GM23338 (cell line): ENCODE measurements at regions not wholly inside any gene's neighbourhood (a gene's known extent, or its start where the extent isn't known, plus 50 kb on each side); places are given as distances from the start of the nearest gene placed in this dataset.

ENCODE experiments used
- ATAC-seq: fragments of 200-7000 bp; cut with Tn5 transposase; 3 replicates; pipeline ENCODE4 v1.9.1; 2020
- DNase-seq: peaks from one replicate; pipeline ENCODE4 v3.0.0-alpha.2; 2015; ENCODE audit warnings: low spot score
- H2AFZ ChIP-seq: fragments of 200-600 bp; sonication (generic); 2 replicates; pipeline ENCODE4 v1.8.0; 2016; ENCODE audit warnings: antibody characterized with exemption, mild to moderate bottlenecking, moderate library complexity
- H3F3A ChIP-seq: fragments of 200-600 bp; sonication (generic); replicated peaks from 2 replicates; pipeline ENCODE4 v1.8.0; 2017; ENCODE audit warnings: antibody characterized with exemption, mixed run types, low read depth
- H3K27ac ChIP-seq: fragments of 200-600 bp; sonication (generic); 2 replicates; pipeline ENCODE4 v1.6.1; 2016; ENCODE audit warnings: low read depth
- H3K27me3 ChIP-seq: fragments of 200-600 bp; sonication (generic); 2 replicates; pipeline ENCODE4 v1.8.0; 2016; ENCODE audit warnings: mild to moderate bottlenecking, mixed run types, moderate library complexity; ENCODE audit not compliant: insufficient read depth
- H3K36me3 ChIP-seq: fragments of 200-600 bp; sonication (generic); 2 replicates; pipeline ENCODE4 v1.8.0; 2016; ENCODE audit warnings: mild to moderate bottlenecking; ENCODE audit not compliant: insufficient read depth
- H3K4me1 ChIP-seq: fragments of 200-600 bp; sonication (generic); 2 replicates; pipeline ENCODE4 v1.8.0; 2016; ENCODE audit warnings: mild to moderate bottlenecking, moderate library complexity; ENCODE audit not compliant: insufficient read depth
- H3K4me2 ChIP-seq: fragments of 200-600 bp; sonication (generic); 2 replicates; pipeline ENCODE4 v1.7.1; 2017; ENCODE audit warnings: mixed run types
- H3K4me3 ChIP-seq: fragments of 200-600 bp; sonication (generic); 2 replicates; pipeline ENCODE4 v1.6.1; 2016; ENCODE audit warnings: mixed run types
- H3K79me2 ChIP-seq: fragments of 200-600 bp; sonication (generic); replicated peaks from 2 replicates; pipeline ENCODE4 v1.8.0; 2017; ENCODE audit warnings: mild to moderate bottlenecking; ENCODE audit not compliant: insufficient read depth
- H3K9me2 ChIP-seq: fragments of 200-600 bp; sonication (generic); 2 replicates; pipeline ENCODE4 v1.8.0; 2017; ENCODE audit not compliant: insufficient read depth
- H4K20me1 ChIP-seq: fragments of 200-600 bp; sonication (generic); replicated peaks from 2 replicates; pipeline ENCODE4 v1.8.0; 2017; ENCODE audit warnings: mild to moderate bottlenecking; ENCODE audit not compliant: insufficient read depth
- H3K27ac Mint-ChIP-seq: 2 replicates; pipeline ENCODE4 v1.8.0; 2020; ENCODE audit warnings: inconsistent platforms, mild to moderate bottlenecking, moderate library complexity, mixed read lengths
- H3K27me3 Mint-ChIP-seq: 3 replicates; pipeline ENCODE4 v1.8.0; 2022; ENCODE audit warnings: low read depth, mild to moderate bottlenecking, moderate library complexity, mixed read lengths, inconsistent platforms; ENCODE audit not compliant: insufficient read depth, poor library complexity
- H3K36me3 Mint-ChIP-seq: 3 replicates; pipeline ENCODE4 v1.8.0; 2021; ENCODE audit warnings: low read depth, mild to moderate bottlenecking, inconsistent platforms, moderate library complexity, mixed read lengths
- H3K4me1 Mint-ChIP-seq: 3 replicates; pipeline ENCODE4 v1.8.0; 2020; ENCODE audit warnings: mild to moderate bottlenecking, inconsistent platforms, mixed read lengths
- H3K4me3 Mint-ChIP-seq: 3 replicates; pipeline ENCODE4 v1.8.0; 2021; ENCODE audit warnings: moderate library complexity, mild to moderate bottlenecking, inconsistent platforms, mixed read lengths
- H3K9me3 Mint-ChIP-seq: 3 replicates; pipeline ENCODE4 v1.8.0; 2020; ENCODE audit warnings: moderate library complexity, mild to moderate bottlenecking, inconsistent platforms, mixed read lengths
- CREB1 ChIP-seq: fragments of 250-450 bp; sonication (Bioruptor Pico); IDR thresholded peaks from 2 replicates; pipeline ENCODE4 v1.5.0; 2020; ENCODE audit warnings: low read depth, mild to moderate bottlenecking, moderate library complexity
- CTCF ChIP-seq, 2 experiments: fragments of 200-600 bp in 1 of 2; sonication (generic) in 1 of 2; conservative IDR thresholded peaks; 2 replicates each; pipeline versions ENCODE4 v1.5.1 to v1.6.1; 2016 to 2017; ENCODE audit warnings: antibody characterized with exemption in 2 of 2, low read depth in 2 of 2, mild to moderate bottlenecking in 2 of 2, moderate library complexity in 1 of 2
- ETS1 ChIP-seq: IDR thresholded peaks from 2 replicates; pipeline ENCODE4 v1.6.1; 2016; ENCODE audit warnings: antibody characterized with exemption
- EZH2 ChIP-seq: fragments of 200-600 bp; sonication (generic); IDR thresholded peaks from one replicate; pipeline ENCODE4 v1.8.0; 2017; ENCODE audit warnings: antibody characterized with exemption, mild to moderate bottlenecking, low read depth; ENCODE audit not compliant: unreplicated experiment
- EZH2phosphoT487 ChIP-seq: fragments of 200-600 bp; sonication (generic); IDR thresholded peaks from one replicate; pipeline ENCODE4 v1.8.1; 2018; ENCODE audit warnings: antibody characterized with exemption; ENCODE audit not compliant: unreplicated experiment
- JUNB ChIP-seq: IDR thresholded peaks from one replicate; pipeline ENCODE4 v1.6.1; 2016; ENCODE audit warnings: antibody characterized with exemption; ENCODE audit not compliant: unreplicated experiment
- NANOG ChIP-seq: IDR thresholded peaks from 2 replicates; pipeline ENCODE4 v1.6.1; 2016; ENCODE audit warnings: antibody characterized with exemption, borderline replicate concordance
- POLR2AphosphoS5 ChIP-seq: IDR thresholded peaks from 2 replicates; pipeline ENCODE4 v1.6.1; 2016; ENCODE audit warnings: antibody characterized with exemption, low read depth
- STAT1 ChIP-seq: IDR thresholded peaks from one replicate; pipeline ENCODE4 v1.6.1; 2016; ENCODE audit warnings: antibody characterized with exemption; ENCODE audit not compliant: unreplicated experiment
- ZNF114 ChIP-seq: fragments of 250-450 bp; sonication (Bioruptor Pico); IDR thresholded peaks from 2 replicates; pipeline ENCODE4 v1.5.0; 2020; ENCODE audit warnings: mild to moderate bottlenecking, moderate library complexity
- ZNF331 ChIP-seq: fragments of 250-450 bp; sonication (Bioruptor Pico); IDR thresholded peaks from 2 replicates; pipeline ENCODE4 v1.5.0; 2020; ENCODE audit warnings: low read depth, mild to moderate bottlenecking, moderate library complexity
- ZNF462 ChIP-seq: fragments of 250-450 bp; sonication (Bioruptor Pico); IDR thresholded peaks from 2 replicates; pipeline ENCODE4 v1.5.0; 2020; ENCODE audit warnings: mild to moderate bottlenecking, moderate library complexity

- Mint-ChIP-seq H3K27me3 (peaks cover 5% of the 10 kb centered on the region), H3K4me1 (peaks cover 11% of the 10 kb centered on the region), H3K9me3 (no peaks in the 10 kb centered on the region), H3K36me3 (no peaks in the 10 kb centered on the region), H3K4me3 (no peak overlapping the region), H3K27ac (0 out of 2 replicates have a peak overlapping the region, but pooled peaks have one; percentile 2)
- peak; percentile 97 for ATAC-seq
- H3F3A ChIP-seq = no peaks in the 10 kb centered on the region
- no peaks in the 10 kb centered on the region for H4K20me1 ChIP-seq
- no peaks in the 10 kb centered on the region for H3K36me3 ChIP-seq
- no peak overlapping the region for H3K4me3 ChIP-seq
- no peaks in the 10 kb centered on the region for H3K79me2 ChIP-seq
- H3K9me2 ChIP-seq = no peaks in the 10 kb centered on the region
- H3K27me3 ChIP-seq = no peaks in the 10 kb centered on the region
- no peak for TF ChIP-seq ZNF114 (CRISPR knock-in tag)
- no peak for TF ChIP-seq POLR2AphosphoS5
- TF ChIP-seq CTCF (conservative IDR thresholded peaks at IDR 0.05; ENCODE audit: low read depth in 2 of 2) = peak; percentile 74 to 93
- H3K4me1 ChIP-seq = 0 out of 2 replicates have a peak, but pooled peaks cover 3% of the 10 kb centered on the region
- peak; percentile 81 for DNase-seq
- H3K27ac ChIP-seq = no peak overlapping the region
- H2AFZ ChIP-seq = peak overlapping the region; percentile 85
- no peak overlapping the region for H3K4me2 ChIP-seq
Measured at GRCh38 chr2:228689053-228689452, 507.6 kb upstream of the SPHKAP start.

GRCh38 chr2:228688007-228688645 lies 506.6 kb upstream of the SPHKAP start:
- Histone ChIP-seq H3F3A (no peaks in the 10 kb centered on the region), H4K20me1 (no peaks in the 10 kb centered on the region), H3K4me1 (0 out of 2 replicates have a peak, but pooled peaks cover 3% of the 10 kb centered on the region), H2AFZ (peak overlapping the region; percentile 85), H3K9me2 (no peaks in the 10 kb centered on the region), H3K36me3 (no peaks in the 10 kb centered on the region), H3K79me2 (no peaks in the 10 kb centered on the region), H3K4me3 (no peak overlapping the region), H3K27ac (no peak overlapping the region), H3K27me3 (no peaks in the 10 kb centered on the region), H3K4me2 (no peak overlapping the region)
- Mint-ChIP-seq H3K4me1 (peaks cover 11% of the 10 kb centered on the region), H3K36me3 (no peaks in the 10 kb centered on the region), H3K9me3 (no peaks in the 10 kb centered on the region), H3K4me3 (no peak overlapping the region), H3K27me3 (peaks cover 5% of the 10 kb centered on the region), H3K27ac (0 out of 2 replicates have a peak overlapping the region, but pooled peaks have one; percentile 2)
- no peak for ATAC-seq
- no peak for DNase-seq
- no peak for TF ChIP-seq CREB1 (CRISPR knock-in tag)
- TF ChIP-seq JUNB = no peak
- TF ChIP-seq NANOG = no peak
- no peak for TF ChIP-seq ETS1
- TF ChIP-seq STAT1 = no peak
- no peak for TF ChIP-seq POLR2AphosphoS5
- TF ChIP-seq EZH2phosphoT487 = no peak
- no peak for TF ChIP-seq EZH2
- TF ChIP-seq ZNF462 (CRISPR knock-in tag) = no peak
- TF ChIP-seq ZNF331 (CRISPR knock-in tag) = no peak
- TF ChIP-seq ZNF114 (CRISPR knock-in tag) = no peak
